GM21447 (cell line): ENCODE measurements at regions not wholly inside any gene's neighbourhood (a gene's known extent, or its start where the extent isn't known, plus 50 kb on each side); places are given as distances from the start of the nearest gene placed in this dataset.

ENCODE experiments used
- ATAC-seq: cut with Tn5 transposase; IDR thresholded peaks from one replicate; pipeline ENCODE4 v1.9.1; 2021; ENCODE audit not compliant: unreplicated experiment

DNA sequence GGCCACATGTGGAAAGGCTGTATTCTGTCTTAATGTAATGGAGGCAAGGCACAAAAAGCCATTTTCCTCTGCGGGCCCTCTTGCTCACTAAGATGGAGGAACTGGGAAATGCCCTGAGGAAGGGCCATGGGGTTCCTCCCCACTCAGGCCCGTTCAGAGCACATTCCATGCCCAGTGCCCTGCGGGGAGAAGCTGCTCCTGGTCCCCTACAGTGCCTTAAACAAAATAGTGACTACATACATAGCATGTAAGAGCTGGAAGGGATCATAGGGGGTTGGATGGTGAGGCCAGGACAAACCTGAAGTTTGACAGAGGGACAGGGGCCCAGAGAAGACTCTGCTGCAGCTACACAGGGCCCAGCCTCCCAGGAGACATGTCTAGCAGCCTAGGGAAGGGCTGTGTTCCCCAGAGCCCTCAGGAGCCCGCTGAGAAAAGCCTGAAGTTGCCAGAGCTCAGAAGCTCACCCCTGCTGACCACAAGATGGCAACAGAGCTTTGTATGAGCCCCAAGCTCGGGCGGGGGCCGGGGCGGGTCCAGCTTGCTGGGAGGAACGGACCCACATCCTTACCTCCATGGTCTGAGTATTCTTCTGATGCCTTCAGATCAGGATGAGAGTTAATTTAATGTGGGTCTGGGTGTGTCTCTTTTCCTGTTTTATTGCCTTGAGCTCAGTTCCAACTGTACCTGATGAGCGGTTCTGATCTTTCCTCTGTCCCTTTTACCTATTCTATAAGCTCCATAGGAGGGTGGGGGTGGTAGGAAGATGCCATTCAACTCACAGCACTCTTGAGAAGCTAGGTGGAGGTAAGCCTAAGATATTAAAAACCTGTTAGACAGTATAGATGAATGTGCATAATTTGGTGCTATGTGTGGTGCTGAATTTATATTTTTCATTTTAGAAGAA lies 242.9 kb downstream of the CDC5L start:
- no peak for ATAC-seq

DNA sequence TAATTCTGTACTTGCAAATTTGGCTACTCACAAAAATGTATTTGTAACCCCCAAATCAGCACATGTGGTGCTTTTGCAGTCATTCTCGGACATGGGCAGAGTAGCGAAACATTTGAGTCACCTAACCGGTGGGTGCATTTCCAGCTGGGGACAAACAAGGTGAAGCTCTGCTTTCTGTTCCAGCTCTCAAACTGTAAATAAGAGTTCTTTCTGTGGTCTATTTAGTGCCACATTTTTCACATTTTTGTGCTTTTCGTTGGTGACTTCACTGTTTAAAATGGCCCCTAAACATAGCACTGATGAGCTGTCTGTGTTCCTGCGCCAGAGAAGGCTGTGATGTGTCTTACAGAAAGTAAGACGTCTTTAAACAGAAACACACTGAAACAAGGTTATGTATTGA lies 244.5 kb downstream of the CDC5L start:
- no peak for ATAC-seq

DNA sequence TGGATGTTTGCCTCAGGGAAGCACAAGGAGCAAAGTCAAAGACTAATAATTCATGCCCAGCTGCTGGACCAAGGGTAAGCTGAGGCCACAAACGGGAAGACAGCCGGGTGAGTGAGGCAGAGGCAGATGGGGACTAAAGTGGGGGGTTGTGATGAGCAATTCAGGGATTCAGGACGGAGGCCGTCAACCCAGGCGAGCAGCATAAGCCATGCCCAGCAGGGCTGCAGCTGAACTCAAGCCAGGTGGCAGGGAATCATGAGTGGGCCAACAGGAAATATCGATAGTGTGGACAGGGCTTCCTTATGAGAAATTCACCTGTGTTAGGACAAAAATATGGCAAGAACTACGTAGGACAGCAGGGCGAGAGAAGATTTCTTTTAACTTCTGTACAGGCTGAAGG lies 246.8 kb downstream of the CDC5L start:
- ATAC-seq, result no peak

DNA sequence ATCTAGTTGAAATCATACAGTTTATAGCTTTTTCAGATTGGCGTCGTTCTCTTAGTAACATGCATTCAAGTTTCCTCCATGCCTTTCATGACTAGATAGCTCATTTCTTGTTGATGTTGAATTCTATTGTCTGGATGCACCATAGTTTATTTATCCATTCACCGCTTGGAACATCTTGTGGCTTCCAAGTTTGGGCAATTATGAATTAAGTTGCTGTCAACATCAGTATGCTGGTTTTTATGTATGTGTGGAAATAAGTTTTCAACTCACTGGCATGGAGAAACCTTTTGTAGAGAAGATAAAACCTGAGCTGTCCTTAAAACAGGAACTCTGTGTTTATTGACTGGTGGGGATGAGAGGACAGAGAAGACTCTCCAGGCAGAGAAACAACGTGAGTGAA lies 248.0 kb downstream of the CDC5L start:
- ATAC-seq, result no peak

DNA sequence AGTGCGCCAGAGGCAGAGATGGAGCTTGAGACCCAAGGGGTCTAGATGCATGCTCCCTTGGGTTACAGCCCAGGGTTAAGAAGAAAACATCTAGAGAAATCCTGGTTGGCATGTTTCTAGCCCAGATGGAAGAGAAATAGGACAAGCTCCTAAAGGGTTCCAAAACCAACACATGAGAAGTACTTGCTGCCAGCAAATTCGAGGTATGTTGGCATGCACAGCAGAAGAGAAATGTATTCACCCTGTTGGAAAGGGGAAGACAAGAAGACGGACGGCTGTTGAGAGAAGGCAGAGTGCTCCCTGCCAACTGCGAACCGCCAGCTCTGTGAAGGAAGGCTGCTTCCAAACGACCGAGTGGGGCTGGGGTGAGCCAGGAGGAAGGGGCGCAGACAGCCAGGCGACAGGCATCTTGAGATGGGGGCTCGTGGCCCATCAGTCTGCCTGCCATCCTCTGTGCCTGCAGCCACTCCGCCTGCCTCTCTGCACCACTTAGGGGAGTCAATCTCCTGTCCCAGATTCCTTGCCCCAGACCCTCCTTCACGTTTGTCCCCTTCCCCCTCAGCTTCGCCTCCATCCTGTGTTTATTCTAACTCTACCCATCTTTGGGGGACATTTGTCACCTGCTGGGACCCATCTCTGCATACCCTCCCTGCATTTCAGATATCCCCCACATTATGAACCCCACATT lies 249.2 kb downstream of the CDC5L start:
- no peak for ATAC-seq

DNA sequence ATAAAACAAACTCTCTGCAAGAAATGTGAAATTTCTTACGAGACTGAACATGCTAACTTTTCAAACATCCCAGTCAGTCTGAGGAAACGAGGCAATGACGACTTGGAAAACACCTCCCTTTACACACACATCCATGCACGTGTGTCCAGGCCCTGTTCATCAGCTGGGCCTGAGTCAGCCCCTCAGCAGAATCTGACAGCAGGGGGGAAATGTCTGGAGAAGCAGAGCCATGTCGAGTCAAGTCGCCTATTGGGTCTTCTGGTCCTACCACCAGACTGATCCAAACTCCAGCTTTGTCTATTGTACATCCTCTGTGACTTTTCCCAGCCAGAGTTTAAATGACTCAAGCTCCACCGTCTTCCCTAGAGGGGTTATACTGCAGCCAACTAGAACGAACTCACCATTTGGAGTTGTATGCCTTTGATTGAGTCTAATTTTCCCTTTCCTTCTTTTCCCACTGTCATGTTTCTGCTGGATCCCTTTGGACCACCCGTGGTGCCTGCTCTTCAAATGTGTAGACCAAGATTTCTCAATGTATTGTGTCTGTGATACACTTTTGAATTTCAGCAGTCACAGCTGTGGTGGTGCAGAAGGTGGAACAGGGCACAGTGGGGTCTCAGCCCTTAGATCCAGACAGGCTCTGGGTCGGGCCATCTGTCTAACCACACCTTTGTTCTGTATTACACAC lies 254.0 kb downstream of the CDC5L start:
- no peak for ATAC-seq

DNA sequence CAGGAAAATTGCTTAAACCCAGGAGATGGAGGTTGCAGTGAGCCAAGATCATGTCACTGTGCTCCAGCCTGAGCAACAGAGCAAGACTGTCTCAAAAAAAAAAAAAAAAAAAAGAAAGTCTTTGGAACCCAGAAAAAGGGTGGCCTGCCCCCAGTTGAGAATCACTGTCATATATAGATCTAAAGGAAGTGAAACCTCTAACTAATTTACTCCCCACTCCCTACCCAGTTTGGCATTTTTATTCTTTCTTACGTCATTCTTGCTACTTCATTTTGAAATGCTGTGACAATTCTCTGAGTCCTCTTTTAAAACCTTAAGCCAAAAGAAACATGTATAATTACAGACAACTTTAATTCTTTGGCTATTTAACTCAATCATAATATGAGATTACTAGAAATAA lies 254.8 kb downstream of the CDC5L start:
- ATAC-seq, result no peak

DNA sequence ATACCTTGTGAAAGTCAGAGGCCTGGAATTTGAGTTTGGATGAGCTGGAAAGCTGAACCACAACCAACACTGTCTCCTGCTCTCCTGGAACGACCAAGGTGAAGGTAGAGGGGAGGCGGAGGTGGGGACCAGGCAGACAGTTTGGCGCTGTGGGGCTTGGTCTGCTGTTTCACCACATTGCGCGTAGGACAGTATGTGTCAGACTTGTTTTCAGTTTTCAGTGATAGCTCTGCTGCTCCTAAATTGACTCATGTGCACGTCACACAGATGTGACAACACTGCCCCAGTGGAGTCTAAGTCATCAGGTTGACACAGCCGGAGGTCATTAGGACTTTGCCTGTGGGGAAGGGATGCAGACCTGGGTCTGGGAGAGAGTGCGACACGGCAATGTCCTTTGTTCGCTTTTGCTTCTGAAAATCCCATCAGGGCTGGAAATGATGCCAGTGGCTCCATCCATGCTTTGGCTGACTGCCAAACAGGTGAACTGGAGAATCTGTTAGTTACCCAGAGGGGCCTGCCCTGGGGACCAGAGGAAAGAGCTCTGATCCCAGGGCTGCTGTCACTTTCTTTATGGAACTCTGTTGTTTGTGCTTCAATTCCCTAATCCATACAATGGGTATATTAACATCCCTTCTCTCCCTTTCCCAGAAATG lies 255.5 kb downstream of the CDC5L start:
- ATAC-seq, result no peak

DNA sequence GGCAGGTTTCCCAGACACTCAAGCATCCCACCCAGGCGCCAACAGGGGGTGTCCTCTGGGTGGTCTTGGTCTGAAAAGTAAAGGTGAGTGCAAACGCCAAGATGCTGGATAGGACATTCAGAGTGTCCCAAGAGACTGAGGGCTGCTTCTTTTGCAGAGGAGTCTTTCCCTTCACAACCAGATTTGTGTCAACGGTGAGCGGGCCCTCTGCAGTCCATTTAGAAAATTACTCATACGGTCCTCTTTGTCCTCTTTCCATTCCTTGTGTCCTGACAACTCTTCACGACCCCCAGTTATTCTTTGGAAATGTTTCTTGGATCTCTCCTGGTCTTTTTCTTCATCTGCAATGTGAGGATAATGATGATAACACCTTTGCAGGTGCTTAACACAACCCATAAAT lies 257.8 kb downstream of the CDC5L start:
- ATAC-seq, result no peak

DNA sequence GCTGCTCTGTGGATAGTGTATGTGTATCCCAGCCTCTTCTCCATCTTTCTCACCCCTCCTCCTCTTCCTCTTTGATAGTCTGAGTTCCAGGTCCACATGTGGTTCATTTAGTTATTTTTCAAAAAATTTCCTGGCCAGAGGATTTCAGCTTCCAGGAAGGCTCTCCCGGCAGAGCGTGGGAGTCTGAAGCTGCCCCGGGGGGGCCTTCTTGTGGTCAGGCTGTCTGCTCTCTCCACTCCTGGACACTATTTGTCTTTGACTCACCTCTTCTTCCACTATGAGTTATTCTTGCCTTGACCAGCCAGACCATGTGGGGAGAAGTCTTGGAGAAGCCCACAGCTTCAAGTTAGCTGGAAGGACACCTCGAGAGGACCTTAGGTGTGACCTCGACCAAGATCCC lies 258.8 kb downstream of the CDC5L start:
- ATAC-seq, result no peak

DNA sequence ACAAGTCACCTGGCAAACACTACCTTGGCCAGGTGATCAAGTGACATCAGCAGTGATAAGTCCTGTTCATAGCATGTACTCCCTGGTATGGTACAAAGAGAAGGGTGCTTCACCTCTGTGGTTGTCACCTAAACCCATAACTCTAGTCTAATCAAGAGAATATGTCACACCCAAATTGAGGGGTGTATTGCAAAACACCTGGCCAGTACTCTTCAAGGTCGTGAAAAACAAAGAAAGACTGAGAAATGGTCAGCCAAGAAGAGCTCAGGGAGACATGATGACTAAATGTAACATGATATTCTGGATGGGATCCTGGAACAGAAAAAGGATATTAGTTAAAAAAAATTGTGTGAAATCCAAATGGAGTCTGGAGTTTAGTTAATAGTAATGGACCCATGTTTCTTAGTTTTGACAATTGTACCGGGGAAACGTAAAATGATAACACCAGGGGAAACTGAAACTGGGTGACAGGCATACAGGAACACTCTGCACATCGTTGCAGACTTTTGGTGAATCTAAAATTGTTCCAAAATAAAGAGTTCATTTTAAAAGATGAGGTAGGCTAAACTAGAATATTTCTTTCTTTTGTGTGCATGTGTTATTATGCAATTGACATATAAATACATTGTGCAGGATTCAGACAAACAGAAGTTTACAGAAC lies 262.0 kb downstream of the CDC5L start:
- ATAC-seq, result no peak

DNA sequence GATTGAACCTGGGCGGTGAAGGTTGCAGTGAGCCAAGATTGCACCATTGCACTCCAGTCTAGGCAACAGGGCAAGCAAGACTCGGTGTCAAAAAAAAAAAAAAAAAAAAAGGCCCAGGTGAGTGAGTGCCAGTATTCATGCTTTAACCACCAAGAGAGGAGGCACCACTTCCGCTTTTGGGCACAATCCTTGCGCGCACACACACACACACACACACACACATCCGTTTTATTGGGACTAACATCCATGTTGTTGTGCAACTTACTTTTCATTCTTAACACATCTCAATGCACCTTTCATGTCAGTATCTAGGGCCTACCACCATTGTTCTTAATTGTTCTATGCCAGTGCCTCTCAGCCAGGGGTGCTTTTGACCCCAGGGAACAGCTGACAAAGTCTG lies 263.0 kb downstream of the CDC5L start:
- no peak for ATAC-seq

DNA sequence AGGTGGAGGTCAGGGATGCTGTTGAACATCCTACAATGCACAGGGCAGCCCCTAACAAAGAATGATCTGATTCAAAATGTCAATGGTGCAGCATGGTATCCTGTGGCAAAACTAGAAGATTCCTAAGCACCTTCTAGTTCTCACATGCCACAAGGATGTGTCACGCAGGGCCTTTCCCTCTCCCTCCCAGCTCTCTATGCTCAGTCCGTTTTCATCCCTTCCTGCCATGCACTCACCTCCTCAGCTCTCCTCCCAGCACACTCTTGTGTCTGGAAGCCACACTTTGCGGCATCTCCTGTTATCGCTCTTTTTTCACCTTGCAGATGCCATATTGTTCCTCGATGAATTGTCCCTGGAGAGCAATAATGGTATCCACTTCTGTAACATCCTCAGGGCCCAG lies 263.4 kb downstream of the CDC5L start:
- no peak for ATAC-seq

DNA sequence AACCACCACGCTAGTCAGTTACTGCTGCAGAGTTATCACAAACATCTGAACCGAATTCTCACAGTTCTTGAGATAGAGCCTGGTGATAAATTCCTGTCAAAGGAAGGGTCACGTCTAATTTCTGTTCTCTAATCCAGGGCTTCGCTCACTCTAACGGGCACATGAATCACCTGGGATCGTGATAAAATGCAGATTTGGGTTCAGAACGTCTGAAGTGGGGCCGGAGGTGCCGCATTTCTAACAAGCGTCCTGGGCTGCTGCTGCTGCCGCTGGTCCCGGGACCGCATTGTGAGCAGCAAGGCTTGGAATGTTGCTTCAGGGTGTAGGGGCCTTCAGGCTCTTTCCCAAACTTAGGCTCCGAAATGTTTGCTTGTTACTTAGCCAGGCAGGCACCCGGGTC lies 264.1 kb downstream of the CDC5L start:
- no peak for ATAC-seq

DNA sequence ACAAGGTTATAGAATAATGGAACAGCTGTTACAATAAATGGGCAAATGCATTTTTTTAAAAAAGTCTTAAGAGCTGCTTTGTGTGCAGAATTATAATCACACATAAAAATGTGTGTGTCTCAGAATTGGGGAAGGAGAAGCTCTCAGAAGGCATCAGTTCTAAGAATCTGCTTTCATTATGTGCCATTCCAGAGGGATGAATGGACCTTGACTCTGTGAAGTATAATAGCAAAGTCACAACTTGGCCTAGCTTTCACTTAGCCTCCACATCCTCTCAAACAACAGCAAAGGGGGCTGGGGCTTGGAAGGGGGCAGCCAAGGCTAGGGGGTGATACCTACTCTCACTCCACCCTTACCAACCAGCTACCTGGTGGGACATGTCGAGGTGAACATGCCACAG lies 265.0 kb downstream of the CDC5L start:
- no peak for ATAC-seq

DNA sequence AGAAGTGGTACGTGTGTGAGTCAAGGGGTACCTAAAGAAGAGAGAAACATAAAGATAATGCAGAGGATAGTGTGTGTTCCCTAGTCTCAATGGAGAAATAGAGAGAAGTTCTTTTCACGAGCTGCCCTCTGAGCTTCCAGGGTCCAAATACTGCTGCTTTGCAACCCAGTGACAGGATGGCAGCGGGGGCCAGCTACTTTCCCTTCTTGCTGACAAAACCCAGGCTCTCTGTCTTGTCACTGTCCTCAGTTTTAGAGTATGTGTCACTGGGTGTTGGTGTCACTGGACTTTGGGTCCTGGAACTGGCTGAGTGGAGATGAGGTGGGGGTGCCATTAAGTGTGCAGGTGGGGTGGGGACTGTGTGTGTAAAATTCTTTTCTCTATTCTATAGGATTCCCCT lies 265.6 kb downstream of the CDC5L start:
- ATAC-seq, result no peak

DNA sequence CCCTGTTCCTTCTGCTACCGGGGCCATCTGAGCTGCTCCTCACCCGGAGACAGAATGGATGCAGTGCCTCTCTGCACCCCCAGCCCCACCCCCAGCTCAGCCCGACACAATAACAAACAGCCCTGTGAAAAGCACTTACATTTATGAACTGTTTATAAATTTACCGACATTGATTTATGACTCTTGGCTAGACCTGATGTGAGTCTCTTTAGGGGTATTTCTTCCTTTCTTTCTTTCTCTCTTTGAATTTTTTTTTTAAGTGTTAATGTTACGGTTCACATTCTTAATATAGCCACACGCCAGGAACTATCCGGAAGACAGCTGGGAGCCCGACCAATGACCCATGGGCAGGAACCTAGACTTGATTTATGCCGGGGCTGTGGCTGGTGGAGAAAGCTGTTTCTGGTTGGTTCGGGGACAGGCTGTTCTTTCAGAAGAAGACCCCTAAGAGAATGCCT lies 266.3 kb downstream of the CDC5L start:
- no peak for ATAC-seq

DNA sequence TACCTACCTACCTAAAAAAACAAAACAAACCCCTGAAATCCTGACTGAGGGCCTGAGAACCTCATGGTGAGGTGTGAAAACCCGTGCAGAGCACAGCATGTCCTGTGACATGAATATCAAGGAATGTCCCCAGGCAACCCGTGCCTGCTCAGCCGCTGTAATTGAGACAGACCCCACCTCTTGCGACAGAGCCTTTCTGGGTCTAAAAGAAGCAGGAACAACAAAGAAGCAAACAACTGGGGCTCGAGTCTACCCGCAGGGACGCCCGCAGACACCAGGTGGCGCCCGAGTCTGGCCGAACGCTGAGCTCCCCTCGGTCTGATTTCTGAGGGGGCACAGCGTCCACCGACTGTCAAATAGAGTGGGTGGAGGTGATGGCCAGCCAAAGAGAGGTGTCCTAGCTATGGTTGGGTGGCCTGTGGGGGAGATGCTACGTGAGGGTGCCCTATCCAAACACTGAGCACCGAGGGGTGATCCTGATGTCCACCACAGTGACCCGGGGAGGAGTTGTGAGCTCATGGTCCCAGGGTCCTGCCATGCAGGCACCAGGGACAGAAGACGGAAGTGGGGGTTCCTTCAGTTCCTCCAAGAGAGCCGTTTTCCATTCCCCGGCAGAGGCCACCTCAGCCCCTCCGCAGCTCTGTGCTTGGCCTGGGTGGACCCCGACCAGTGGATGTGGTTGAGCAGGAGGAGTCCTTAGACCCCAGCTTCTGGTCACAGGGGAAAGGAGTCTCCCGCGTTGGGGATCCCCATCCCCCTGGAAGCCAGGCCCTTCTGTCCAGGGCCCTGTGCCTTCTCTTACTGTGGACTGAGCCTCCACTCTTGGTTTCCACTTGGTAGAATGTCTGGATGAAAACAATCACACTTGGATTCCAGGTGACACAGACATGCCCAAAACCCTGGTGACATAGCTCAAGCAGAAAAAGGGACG lies 268.2 kb downstream of the CDC5L start:
- ATAC-seq, result no peak

DNA sequence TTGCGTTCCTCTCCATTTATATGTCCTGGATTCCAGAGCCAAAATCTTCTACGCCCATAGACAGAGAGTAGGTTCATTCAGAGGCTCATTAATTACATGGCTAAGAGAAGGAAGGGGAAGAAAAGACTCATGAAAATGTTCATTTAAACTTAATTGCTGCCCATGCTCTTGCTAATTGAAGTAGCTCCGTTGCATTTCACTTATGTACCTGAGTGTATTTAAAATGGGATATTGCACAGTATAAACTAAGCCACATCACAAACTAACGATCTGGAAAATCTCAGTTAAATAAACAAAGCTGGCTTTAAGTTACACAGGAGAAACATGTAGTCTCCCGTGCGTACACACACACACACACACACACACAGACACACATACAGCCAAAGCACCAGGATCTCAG lies 269.2 kb downstream of the CDC5L start:
- ATAC-seq, result no peak
